NCI-H446 (cell line): ENCODE measurements at regions not wholly inside any gene's neighbourhood (a gene's known extent, or its start where the extent isn't known, plus 50 kb on each side); places are given as distances from the start of the nearest gene placed in this dataset.
A peak's percentile ranks its signal among the peaks of the same experiment; 100 is the strongest.
"Not testable (repeated sequence)": the region's sequence is repeated elsewhere in the genome, so short reads cannot be mapped to it uniquely, and the experiment has no call there.

Experiments
- DNase-seq, 2 experiments: peaks; one replicate each; lab custom pipeline; 2025; lab: John Stamatoyannopoulos, UW

DNA sequence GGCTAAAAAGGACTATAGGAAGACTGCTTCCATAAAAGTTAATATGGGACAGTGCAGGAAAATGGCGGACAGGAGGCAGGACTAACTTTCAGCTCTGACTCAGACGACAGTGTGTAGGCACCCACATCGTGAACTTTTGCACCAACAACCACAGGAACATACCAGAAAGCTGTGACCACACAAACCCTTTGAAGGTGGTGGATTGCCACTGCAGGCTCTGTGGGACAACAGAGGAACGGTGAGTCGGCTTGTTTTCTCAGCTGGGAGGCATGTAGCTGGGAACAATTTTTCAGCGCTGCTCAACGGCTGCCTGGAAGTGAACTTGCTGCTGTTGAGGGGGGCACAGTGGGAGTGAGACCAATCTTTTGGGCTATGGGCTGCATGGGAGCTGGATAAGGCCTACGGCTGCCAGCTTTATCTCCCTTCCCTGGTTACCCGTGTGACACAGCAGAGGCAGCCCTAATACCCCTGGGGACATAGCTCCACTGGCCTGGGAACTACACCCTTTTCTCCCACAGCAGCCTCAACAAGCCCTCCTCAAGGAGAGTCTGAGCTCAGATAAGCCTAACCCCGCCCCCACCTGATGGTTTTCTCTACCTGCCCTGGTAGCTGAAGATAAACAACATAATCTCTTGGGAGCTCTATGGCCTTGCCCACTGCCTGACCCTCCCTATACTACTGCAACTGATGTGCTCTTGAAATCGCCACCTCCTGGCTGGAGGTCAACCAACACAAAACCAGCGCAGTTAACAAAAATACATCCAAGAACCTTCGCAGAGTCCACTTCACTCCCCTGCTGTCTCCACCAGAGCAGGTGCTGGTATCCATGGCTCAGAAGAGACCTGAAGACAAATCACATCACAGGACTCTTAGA is 1537.0 kb downstream of the C4orf33 start:
- no peak for DNase-seq

- no peak for DNase-seq
Observed at GRCh38 chr4:130636486-130636885, 1540.5 kb downstream of the C4orf33 start.

- DNase-seq, result no peak
Observed at GRCh38 chr4:130640592-130640991, 1544.6 kb downstream of the C4orf33 start.

- no peak for DNase-seq
Observed at GRCh38 chr4:130646886-130647285, 1550.9 kb downstream of the C4orf33 start.

GRCh38 chr4:130648570-130648969 is 1552.6 kb downstream of the C4orf33 start:
- DNase-seq, result no peak

- no peak for DNase-seq
Observed at GRCh38 chr4:130653842-130654241, 1557.9 kb downstream of the C4orf33 start.

DNA sequence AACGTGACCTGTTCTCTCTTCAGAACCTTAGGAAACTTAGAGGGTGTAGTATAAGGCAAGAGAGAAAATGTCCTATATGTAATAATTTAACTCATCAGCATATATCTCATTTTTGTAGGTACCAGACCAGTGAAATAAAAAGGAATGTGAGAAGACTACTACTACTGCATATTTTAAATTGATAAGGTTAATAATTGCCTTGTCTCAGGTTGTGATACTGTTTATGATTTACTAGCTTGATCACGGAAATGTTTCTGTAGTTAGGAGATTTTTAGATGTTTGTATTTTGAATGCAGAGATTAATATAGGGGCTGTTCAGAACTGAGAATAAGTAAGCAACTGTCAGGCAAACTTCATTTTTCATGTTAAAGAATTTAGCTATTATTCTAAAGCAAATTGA is 1563.4 kb downstream of the C4orf33 start:
- DNase-seq, result no peak

DNA sequence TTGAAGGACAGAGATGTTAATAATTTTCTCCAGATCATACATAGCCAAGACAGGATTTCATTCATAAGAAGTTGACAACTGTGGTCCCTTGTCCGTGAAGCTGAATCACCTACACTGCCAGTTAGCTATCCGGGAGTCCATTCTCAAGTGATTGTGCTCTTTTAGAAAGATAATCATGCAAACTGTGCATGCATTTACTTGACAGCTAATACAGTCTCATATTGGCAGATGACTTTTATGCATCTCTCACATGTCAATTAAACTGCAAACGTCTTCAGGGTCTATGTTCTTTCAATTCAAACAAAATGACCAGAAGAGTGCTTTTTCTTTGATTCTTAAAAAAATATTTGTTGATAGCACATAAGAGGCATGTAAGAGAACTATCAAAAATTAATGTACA is 1572.9 kb downstream of the C4orf33 start:
- no peak for DNase-seq

GRCh38 chr4:130675266-130675665 is 1579.3 kb downstream of the C4orf33 start:
- no peak for DNase-seq

- no peak for DNase-seq
Observed at GRCh38 chr4:130689181-130689580, 1593.2 kb downstream of the C4orf33 start.

- DNase-seq, result no peak
Observed at GRCh38 chr4:130698251-130698650, 1602.3 kb downstream of the C4orf33 start.

- no peak for DNase-seq
Observed at GRCh38 chr4:130699004-130699403, 1603.1 kb downstream of the C4orf33 start.

DNA sequence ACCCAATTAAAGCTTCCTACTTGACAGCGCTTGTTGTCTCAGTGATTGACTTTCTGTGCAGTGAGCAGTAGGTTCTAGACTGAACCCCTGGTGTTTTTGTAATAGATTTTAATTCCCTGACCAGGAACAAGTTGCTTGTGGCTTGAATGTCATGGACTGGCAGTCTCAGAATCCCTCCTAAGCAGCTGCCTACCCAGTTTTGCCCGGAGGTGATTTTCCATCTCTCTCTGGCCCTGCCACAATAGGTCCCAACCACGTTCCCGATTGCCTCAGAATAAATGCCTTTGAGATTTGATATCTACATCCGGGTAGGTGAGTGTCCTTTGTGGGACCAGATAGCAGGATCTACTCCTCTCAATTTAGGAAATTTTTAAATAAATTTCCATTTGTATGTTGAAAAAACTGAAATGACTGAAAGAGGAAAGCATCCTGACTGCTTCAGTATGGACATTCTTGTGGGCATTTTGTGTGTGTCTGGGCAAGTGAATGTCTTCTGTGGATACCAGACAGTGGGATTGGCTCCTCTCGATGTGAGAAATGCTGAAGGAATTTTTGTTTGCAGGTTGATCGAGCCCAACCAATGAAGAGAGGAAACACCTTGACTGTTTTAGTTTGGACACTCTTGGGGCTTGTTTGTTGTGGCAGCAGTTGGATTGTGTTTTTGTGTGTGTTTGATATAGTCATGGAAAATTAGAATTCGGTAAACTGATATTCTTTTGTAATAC is 1607.4 kb downstream of the C4orf33 start:
- DNase-seq, result no peak

DNA sequence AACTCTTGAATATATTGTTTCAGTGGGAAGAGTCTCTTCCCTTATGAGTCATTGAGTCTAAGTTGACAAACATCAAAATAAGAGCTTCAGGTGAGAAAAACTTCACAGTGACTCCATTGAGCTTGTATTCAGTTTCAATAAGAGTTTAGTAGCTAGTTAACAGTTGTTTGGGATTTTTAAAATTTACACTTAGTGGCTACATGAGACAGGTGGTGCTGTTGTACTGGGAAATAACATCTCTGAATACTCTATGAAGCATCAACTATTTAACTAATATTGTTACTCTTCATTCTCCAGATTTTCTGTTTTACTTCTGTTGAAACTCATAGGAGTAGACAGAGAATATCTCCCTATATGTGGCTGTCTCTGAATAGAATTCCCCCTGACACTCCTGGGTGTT is 1609.1 kb downstream of the C4orf33 start:
- no peak for DNase-seq

GRCh38 chr4:130712038-130712437 is 1616.1 kb downstream of the C4orf33 start:
- no peak for DNase-seq

DNA sequence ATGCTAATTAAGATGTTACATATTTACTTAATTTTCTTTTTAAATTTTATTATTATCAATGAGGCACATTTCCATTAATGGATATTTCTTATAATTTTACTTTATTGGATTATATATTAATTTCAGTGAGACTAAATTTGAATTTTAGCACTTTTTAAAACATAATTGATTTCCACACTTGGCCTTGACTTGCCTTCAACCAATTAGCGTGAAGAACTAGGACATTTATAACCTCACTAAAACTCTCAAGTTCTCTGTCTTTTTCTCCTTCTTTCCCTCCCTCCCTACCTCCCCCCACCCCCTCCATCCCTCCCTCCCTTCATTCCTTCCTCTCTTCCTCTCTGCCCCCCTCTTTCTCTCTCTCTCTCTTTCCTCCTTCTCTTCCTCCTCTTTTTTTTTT is 1618.1 kb downstream of the C4orf33 start:
- no peak for DNase-seq

- no peak for DNase-seq
Observed at GRCh38 chr4:130722361-130722760, 1626.4 kb downstream of the C4orf33 start.

- DNase-seq, result no peak
Observed at GRCh38 chr4:130736436-130737185, 1640.7 kb downstream of the C4orf33 start.

GRCh38 chr4:130738233-130738632 is 1642.3 kb downstream of the C4orf33 start:
- peak in 1 of 2 experiments; percentile 19 for DNase-seq

DNA sequence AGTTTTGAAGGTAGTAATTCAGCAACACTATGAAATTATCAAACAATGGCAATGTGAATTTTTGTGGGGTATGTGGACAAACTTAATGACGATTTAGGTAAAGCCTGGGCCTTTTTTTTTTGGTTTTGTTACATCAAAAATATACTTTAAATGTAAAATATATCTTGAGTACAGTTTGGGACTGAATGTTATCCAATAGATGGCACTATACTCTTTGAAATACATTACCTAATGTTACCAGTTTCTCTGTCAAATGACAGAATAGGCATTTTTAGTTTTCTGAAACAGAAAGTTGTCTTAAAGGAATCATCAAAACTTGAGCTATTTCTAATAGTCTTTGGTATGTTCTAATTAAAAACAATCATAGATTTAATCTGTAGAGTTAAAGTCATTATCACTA is 1651.9 kb downstream of the C4orf33 start:
- DNase-seq, result peak in 1 of 2 experiments; percentile 10

- no peak for DNase-seq
Observed at GRCh38 chr4:130753926-130754325, 1658.0 kb downstream of the C4orf33 start.

DNA sequence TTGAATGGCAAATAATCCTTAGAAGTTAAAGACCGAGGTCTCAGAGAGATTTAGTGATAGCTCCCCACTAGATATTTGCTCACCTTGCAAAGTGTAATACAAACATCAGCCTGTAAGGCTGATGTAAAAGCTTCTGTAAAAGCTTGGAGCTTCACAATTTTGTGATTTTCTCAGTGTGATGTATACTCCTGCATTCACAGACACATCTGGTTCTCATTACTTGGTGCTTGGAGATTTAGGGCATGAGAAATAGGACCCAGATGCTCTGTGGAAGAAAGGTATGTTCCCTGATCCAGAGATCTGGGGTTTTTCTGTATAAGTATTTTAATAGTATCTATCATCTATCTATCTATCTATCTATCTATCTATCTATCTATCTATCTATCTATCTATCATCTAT is 1664.3 kb downstream of the C4orf33 start:
- no peak for DNase-seq

- DNase-seq, result not testable (repeated sequence)
Observed at GRCh38 chr4:130767384-130767783, 1671.4 kb downstream of the C4orf33 start.
